Testis (tissue), 2 donors: ENCODE measurements at regions not wholly inside any gene's neighbourhood (a gene's known extent, or its start where the extent isn't known, plus 50 kb on each side); places are given as distances from the start of the nearest gene placed in this dataset.

Experiments used
- DNase-seq: peaks from one replicate; pipeline ENCODE4 v3.0.0-alpha.2; 2019
- H3K27ac ChIP-seq, 2 donors: fragments of 200-600 bp; sonication (generic); one replicate each; pipeline ENCODE4 v1.5.1; 2019
- H3K27me3 ChIP-seq: fragments of 200-600 bp; sonication (generic); one replicate; pipeline ENCODE4 v1.5.1; 2019
- H3K36me3 ChIP-seq: fragments of 200-600 bp; sonication (generic); one replicate; pipeline ENCODE4 v1.5.1; 2017; ENCODE audit warnings: low read depth; ENCODE audit errors: missing control alignments
- H3K4me1 ChIP-seq: fragments of 200-600 bp; sonication (generic); one replicate; pipeline ENCODE4 v1.5.1; 2019
- H3K4me3 ChIP-seq, 2 donors: fragments of 200-600 bp; sonication (generic); one replicate each; pipeline ENCODE4 v1.5.1; 2017 to 2019
- H3K9me3 ChIP-seq: fragments of 200-600 bp; sonication (generic); one replicate; pipeline ENCODE4 v1.5.1; 2017
- POLR2A ChIP-seq: fragments of 450-650 bp; IDR thresholded peaks from one replicate; pipeline ENCODE4 v1.6.1; 2017; ENCODE audit warnings: antibody characterized with exemption, mild to moderate bottlenecking, moderate library complexity
- WGBS, 2 donors: methylation state at CpG; one replicate each; pipeline ENCODE4 v1.1.5; 2018; 5-methylcytosine and 5-hydroxymethylcytosine counted together
- intact Hi-C: fragments of 100-400 bp; cut with DNase I; formaldehyde crosslinking; loops from one replicate; pipeline ENCODE4 v1.15.1; 2023; ENCODE audit warnings: low total_unique reads
- TF ChIP-seq, protein P1 (sequence below), 3 experiments: fragments of 450-650 bp in 2 of 3; fragments of 200-600 bp in 1 of 3; sonication (generic) in 1 of 3; IDR thresholded peaks; one replicate each; pipeline ENCODE4 v1.5.1; 2016 to 2019; ENCODE audit warnings: antibody characterized with exemption in 3 of 3, mild to moderate bottlenecking in 2 of 3, moderate library complexity in 1 of 3

DNA sequence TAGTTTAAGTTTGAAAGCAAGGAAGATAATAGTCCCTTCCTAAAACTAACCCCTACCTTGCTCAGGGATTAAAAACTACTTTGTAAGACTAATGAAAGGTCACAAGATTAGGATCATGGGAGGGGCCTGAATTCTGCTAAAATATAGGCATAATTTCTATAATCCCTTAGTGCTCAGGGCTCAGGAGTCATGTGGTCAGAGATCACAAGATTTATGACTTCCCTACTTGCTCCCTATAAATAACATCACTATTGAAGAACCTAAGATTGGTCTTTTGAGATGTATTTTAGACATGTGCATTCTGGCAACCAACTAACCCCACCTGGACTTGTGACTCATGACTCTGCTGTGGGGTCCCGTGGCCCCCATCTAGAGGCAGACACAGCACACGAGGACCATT lies 81.1 kb downstream of the STMND1 start:
- WGBS, 2 donors: 71 to 84% methylated on average over 2 of the region's 2 CpGs
- Histone ChIP-seq H3K27me3 (no peaks in the 10 kb centered on the region), H3K9me3 (no peaks in the 10 kb centered on the region), H3K27ac (no peak overlapping the region), H3K4me3 (no peak overlapping the region), H3K36me3 (no peaks in the 10 kb centered on the region), H3K4me1 (no peaks in the 10 kb centered on the region)
- DNase-seq: no peak
- TF ChIP-seq, protein P1, sequence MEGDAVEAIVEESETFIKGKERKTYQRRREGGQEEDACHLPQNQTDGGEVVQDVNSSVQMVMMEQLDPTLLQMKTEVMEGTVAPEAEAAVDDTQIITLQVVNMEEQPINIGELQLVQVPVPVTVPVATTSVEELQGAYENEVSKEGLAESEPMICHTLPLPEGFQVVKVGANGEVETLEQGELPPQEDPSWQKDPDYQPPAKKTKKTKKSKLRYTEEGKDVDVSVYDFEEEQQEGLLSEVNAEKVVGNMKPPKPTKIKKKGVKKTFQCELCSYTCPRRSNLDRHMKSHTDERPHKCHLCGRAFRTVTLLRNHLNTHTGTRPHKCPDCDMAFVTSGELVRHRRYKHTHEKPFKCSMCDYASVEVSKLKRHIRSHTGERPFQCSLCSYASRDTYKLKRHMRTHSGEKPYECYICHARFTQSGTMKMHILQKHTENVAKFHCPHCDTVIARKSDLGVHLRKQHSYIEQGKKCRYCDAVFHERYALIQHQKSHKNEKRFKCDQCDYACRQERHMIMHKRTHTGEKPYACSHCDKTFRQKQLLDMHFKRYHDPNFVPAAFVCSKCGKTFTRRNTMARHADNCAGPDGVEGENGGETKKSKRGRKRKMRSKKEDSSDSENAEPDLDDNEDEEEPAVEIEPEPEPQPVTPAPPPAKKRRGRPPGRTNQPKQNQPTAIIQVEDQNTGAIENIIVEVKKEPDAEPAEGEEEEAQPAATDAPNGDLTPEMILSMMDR (IDR thresholded peaks at IDR 0.05): no peak
- no peak for TF ChIP-seq POLR2A
- intact Hi-C loops: no loop called here

DNA sequence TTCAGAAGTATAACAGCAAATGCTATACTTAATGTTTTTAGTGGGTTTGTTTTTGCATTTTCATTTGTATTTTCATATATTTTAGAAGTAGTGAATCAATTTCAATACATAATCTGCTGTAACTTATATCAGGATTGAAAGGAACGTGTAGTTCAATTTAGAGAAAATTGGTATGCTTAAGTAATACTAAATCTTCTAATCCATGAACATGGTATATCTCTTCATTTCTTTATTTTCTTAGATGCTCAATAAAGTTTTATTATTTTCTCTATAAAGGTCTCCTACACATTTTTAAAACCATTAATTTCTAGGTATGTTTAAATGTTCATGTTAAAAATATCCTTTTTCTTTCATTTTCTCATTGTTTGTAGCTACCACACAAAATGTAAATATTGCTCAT lies 85.1 kb downstream of the STMND1 start:
- H3K4me3 ChIP-seq: no peak overlapping the region
- H3K27ac ChIP-seq: no peak overlapping the region
- 95 to 98% methylated on average over 1 of the region's 1 CpG for WGBS, 2 donors
- no peak for DNase-seq
- no peak for TF ChIP-seq POLR2A
- TF ChIP-seq, protein P1 (IDR thresholded peaks at IDR 0.05): no peak
- intact Hi-C loops: no loop called here
- no peaks in the 10 kb centered on the region for H3K27me3 ChIP-seq
- H3K9me3 ChIP-seq: no peaks in the 10 kb centered on the region
- no peaks in the 10 kb centered on the region for H3K36me3 ChIP-seq
- no peaks in the 10 kb centered on the region for H3K4me1 ChIP-seq

DNA sequence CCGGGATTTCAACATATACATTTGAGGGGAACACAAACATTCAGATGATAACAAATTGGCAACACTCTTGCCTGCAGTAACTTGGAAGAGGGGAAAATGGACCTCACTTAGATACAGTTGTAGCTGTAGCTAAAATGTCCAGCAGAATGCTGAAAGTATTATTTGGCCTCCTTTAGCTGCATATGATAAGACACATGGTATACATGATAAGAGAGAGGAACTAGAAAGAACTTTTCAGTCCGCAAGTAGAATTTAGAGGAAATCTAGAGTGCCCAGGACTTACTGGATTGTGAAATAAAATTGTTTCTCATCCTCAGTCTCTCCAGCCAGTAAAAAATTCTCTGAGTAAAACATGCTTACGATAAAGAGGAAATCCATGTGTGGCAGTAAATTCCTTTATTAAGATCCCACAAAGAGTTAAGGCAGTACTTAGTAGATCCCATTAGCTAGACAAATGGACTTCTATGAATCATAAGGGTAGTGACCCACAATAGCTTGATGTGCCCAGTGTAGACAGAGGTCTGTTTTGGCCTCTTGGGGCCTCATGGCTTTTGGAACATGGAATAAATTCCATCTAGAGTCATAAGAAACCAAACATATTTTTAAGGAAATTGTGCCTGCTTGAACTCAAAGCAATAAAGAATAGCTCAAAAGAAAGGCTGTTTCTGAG lies 87.9 kb upstream of the RBM24 start:
- no peaks in the 10 kb centered on the region for H3K9me3 ChIP-seq
- WGBS, 2 donors: 57 to 72% methylated on average over 3 of the region's 3 CpGs
- no peaks in the 10 kb centered on the region for H3K36me3 ChIP-seq
- intact Hi-C loops: no loop called here
- no peaks in the 10 kb centered on the region for H3K4me1 ChIP-seq
- TF ChIP-seq, protein P1 (IDR thresholded peaks at IDR 0.05): no peak
- TF ChIP-seq POLR2A: no peak
- no peak overlapping the region for H3K27ac ChIP-seq
- no peaks in the 10 kb centered on the region for H3K27me3 ChIP-seq
- DNase-seq: no peak
- no peak overlapping the region for H3K4me3 ChIP-seq

DNA sequence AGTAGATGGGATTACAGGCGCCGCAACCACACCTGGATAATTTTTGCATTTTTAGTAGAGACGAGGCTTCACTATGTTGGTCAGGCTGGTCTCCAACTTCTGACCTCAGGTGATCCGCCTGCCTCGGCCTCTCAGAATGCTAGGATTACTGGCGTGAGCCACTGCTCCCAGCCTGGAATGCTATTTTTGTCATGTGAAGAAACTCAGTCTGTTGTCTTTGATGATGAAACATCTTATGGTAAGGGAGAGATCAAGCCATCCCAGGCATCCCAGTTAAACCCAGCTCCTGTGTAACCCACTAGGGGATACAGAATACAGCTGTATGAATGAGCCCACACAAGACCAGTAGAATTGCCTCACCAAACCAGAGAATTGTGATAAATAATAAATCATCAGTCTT lies 83.6 kb upstream of the RBM24 start:
- Histone ChIP-seq H3K4me3 (no peak overlapping the region), H3K27ac (no peak overlapping the region), H3K4me1 (no peaks in the 10 kb centered on the region), H3K9me3 (no peaks in the 10 kb centered on the region), H3K27me3 (no peaks in the 10 kb centered on the region), H3K36me3 (no peaks in the 10 kb centered on the region)
- intact Hi-C loops: no loop called here
- TF ChIP-seq, protein P1 (IDR thresholded peaks at IDR 0.05): no peak
- no peak for TF ChIP-seq POLR2A
- DNase-seq: no peak
- 91 to 95% methylated on average over 6 of the region's 6 CpGs for WGBS, 2 donors

DNA sequence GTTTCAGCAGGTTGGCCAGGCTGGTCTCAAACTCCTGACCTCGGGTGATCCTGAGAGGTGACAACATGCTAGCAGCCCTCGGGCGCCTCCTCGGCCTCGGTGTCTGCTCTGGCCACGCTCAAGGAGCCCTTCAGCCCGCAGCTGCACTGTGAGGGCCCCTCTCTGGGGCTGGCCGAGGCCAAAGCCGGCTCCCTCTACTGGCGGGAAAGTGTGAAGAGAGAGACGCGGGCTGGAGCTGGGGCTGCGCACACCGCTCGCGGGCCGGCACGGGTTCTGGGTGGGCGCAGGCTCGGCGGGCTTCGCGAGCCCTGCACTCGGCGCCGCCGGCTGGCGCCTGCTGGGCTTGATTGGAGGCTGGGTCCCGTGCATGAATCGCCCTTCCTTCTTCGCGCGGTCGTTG lies 80.8 kb upstream of the RBM24 start:
- H3K4me1 ChIP-seq: no peaks in the 10 kb centered on the region
- H3K27me3 ChIP-seq: no peaks in the 10 kb centered on the region
- intact Hi-C loops: no loop called here
- peak; percentile 38 for DNase-seq
- H3K36me3 ChIP-seq: no peaks in the 10 kb centered on the region
- H3K4me3 ChIP-seq: peak overlapping the region; percentile 43 to 48
- TF ChIP-seq POLR2A: no peak
- TF ChIP-seq, protein P1 (IDR thresholded peaks at IDR 0.05): no peak
- peak overlapping the region in 1 of 2 donors; percentile 21 for H3K27ac ChIP-seq
- no peaks in the 10 kb centered on the region for H3K9me3 ChIP-seq
- 28 to 45% methylated on average over 4 to 34 of the region's 34 CpGs for WGBS, 2 donors
